Endothelial cell (in vitro differentiated cells): ENCODE measurements at regions not wholly inside any gene's neighbourhood (a gene's known extent, or its start where the extent isn't known, plus 50 kb on each side); places are given as distances from the start of the nearest gene placed in this dataset.

Experiments
- DNase-seq: peaks from one replicate; pipeline ENCODE4 v3.0.0; 2021; ENCODE audit warnings: low spot score
- H3K27ac Mint-ChIP-seq: one replicate; pipeline ENCODE4 v1.8.0; 2021; ENCODE audit warnings: mixed read lengths, inconsistent platforms; ENCODE audit not compliant: unreplicated experiment
- H3K27me3 Mint-ChIP-seq: one replicate; pipeline ENCODE4 v1.8.0; 2021; ENCODE audit warnings: mild to moderate bottlenecking, moderate library complexity, mixed read lengths, inconsistent platforms; ENCODE audit not compliant: unreplicated experiment
- H3K36me3 Mint-ChIP-seq: one replicate; pipeline ENCODE4 v1.8.0; 2021; ENCODE audit warnings: mild to moderate bottlenecking, low read depth, mixed read lengths, inconsistent platforms; ENCODE audit not compliant: unreplicated experiment
- H3K4me1 Mint-ChIP-seq: one replicate; pipeline ENCODE4 v1.8.0; 2021; ENCODE audit warnings: mild to moderate bottlenecking, mixed read lengths, inconsistent platforms; ENCODE audit not compliant: unreplicated experiment
- H3K4me3 Mint-ChIP-seq: one replicate; pipeline ENCODE4 v1.8.0; 2021; ENCODE audit warnings: mild to moderate bottlenecking, mixed read lengths, inconsistent platforms; ENCODE audit not compliant: unreplicated experiment
- H3K9me3 Mint-ChIP-seq: one replicate; pipeline ENCODE4 v1.8.0; 2021; ENCODE audit warnings: mixed read lengths, inconsistent platforms; ENCODE audit not compliant: unreplicated experiment
- TF ChIP-seq, protein P1 (sequence below): fragments of 200-600 bp; sonication (generic); IDR thresholded peaks from one replicate; pipeline ENCODE4 v1.5.0; 2021; ENCODE audit warnings: antibody characterized with exemption; ENCODE audit not compliant: unreplicated experiment

DNA sequence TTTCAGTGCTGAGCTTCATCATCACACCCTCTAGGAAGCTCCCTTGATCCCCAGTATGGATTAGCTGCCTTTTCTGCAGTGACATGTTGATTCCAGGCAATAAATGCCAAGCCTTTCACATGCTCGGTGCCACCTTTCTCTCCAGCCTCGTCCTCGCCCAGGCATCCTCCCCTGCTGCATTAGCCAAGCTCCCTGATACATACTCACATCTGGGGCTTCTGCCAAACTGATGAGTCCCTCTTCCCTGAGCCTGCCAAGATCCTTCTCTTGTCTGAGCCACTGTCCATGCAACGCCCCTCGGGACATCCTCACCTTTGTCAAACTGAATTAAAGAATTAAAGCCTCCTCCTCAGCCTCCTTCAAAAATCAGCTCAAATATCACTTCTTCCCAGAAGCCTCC, 538.5 kb upstream of the CDH11 start:
- H3K27me3 Mint-ChIP-seq: peaks cover 6% of the 10 kb centered on the region
- DNase-seq: no peak
- no peak overlapping the region for H3K4me3 Mint-ChIP-seq
- no peaks in the 10 kb centered on the region for H3K36me3 Mint-ChIP-seq
- H3K27ac Mint-ChIP-seq: no peak overlapping the region
- peaks cover 8% of the 10 kb centered on the region for H3K4me1 Mint-ChIP-seq
- no peaks in the 10 kb centered on the region for H3K9me3 Mint-ChIP-seq
- TF ChIP-seq, protein P1, sequence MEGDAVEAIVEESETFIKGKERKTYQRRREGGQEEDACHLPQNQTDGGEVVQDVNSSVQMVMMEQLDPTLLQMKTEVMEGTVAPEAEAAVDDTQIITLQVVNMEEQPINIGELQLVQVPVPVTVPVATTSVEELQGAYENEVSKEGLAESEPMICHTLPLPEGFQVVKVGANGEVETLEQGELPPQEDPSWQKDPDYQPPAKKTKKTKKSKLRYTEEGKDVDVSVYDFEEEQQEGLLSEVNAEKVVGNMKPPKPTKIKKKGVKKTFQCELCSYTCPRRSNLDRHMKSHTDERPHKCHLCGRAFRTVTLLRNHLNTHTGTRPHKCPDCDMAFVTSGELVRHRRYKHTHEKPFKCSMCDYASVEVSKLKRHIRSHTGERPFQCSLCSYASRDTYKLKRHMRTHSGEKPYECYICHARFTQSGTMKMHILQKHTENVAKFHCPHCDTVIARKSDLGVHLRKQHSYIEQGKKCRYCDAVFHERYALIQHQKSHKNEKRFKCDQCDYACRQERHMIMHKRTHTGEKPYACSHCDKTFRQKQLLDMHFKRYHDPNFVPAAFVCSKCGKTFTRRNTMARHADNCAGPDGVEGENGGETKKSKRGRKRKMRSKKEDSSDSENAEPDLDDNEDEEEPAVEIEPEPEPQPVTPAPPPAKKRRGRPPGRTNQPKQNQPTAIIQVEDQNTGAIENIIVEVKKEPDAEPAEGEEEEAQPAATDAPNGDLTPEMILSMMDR: no peak

DNA sequence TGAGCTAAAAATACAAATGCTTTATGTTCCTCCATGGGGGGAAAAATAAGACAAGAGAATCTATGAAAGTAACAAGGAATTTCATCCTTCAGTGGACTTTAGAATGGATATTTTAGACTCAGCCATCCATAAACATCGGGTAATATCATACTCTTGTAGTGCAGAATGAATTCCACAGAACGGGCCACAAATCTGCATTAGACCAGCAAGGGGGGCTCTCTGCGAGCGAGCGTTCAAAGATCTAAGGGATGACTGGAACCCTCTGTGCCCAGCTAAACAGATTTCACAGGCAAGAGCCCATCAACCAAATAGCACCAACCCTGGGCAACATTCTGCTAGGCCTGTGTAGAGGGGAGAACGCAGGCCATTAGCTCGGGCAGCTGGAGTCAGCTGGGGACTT, 537.9 kb upstream of the CDH11 start:
- peaks cover 8% of the 10 kb centered on the region for H3K4me1 Mint-ChIP-seq
- H3K36me3 Mint-ChIP-seq: no peaks in the 10 kb centered on the region
- peaks cover 6% of the 10 kb centered on the region for H3K27me3 Mint-ChIP-seq
- no peak overlapping the region for H3K27ac Mint-ChIP-seq
- no peak for DNase-seq
- H3K4me3 Mint-ChIP-seq: no peak overlapping the region
- TF ChIP-seq, protein P1: no peak
- no peaks in the 10 kb centered on the region for H3K9me3 Mint-ChIP-seq

DNA sequence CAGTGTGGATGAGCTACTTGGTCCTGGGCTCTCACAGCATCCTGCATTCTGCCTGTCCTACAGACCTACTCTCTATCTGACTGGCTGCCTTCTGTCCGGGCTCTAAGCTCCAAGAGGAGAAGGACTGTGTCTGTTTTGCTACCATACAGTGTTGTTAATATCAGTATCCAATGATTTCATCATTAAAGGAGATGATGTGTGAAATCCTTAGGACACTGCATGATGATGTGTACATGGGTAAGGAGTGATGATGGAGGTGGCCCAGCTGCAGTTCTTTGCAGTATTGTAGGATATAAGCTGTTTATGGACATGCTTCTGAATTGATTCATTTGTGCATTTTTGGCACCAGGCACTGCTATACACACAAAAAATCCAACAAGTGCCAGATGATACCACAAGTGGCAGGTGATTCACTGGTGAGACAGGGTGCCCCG, 536.9 kb upstream of the CDH11 start:
- DNase-seq: no peak
- no peaks in the 10 kb centered on the region for H3K9me3 Mint-ChIP-seq
- H3K27me3 Mint-ChIP-seq: peaks cover 3% of the 10 kb centered on the region
- H3K36me3 Mint-ChIP-seq: no peaks in the 10 kb centered on the region
- H3K4me1 Mint-ChIP-seq: peaks cover 8% of the 10 kb centered on the region
- H3K4me3 Mint-ChIP-seq: no peak overlapping the region
- TF ChIP-seq, protein P1: no peak
- H3K27ac Mint-ChIP-seq: no peak overlapping the region

DNA sequence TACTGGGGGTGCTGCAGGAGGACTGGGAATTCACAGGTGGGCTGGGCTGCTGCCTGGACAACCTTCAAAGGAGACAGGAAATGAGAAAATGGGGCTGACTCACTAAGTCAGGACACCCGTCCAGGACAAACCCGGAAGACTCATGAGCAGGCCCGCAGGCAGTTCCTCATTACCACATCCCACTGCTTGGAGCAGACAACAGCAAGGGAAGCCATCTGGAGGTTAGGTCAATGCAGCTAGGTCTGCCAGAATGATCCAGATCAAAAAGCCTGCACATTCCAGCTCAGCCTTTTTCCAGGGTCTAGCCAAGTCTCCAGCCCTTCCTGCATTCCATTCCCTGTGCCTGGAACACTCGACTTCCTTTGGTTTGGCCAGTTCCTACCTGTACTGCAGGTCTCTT, 536.5 kb upstream of the CDH11 start:
- Mint-ChIP-seq H3K4me1 (peaks cover 8% of the 10 kb centered on the region), H3K27ac (no peak overlapping the region), H3K4me3 (no peak overlapping the region), H3K9me3 (no peaks in the 10 kb centered on the region), H3K36me3 (no peaks in the 10 kb centered on the region), H3K27me3 (no peaks in the 10 kb centered on the region)
- TF ChIP-seq, protein P1: no peak
- DNase-seq: peak; percentile 9

DNA sequence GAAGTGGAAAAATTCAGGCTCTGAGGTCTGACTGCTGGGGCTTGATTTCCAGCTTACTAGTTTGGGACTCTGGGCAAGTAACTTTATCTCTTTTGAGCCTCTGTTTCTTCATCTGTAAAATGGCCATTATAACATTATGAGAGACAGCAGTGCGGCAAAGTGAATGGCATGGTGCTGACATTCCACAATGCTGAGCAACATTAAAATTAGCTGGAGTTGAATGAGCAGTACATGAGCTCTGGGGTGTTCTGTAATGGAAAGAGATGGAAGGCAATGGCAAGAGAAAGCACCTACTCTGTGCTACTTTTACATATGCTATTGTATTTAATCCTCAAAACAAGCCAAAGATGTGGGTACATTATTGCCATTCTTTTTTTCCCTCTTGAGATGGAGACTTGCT, 535.7 kb upstream of the CDH11 start:
- H3K9me3 Mint-ChIP-seq: no peaks in the 10 kb centered on the region
- no peaks in the 10 kb centered on the region for H3K27me3 Mint-ChIP-seq
- no peaks in the 10 kb centered on the region for H3K36me3 Mint-ChIP-seq
- TF ChIP-seq, protein P1: no peak
- no peak overlapping the region for H3K4me3 Mint-ChIP-seq
- H3K4me1 Mint-ChIP-seq: peaks cover 8% of the 10 kb centered on the region
- DNase-seq: no peak
- no peak overlapping the region for H3K27ac Mint-ChIP-seq
